Epithelial cell of prostate (primary cell): ENCODE measurements at regions not wholly inside any gene's neighbourhood (a gene's known extent, or its start where the extent isn't known, plus 50 kb on each side); places are given as distances from the start of the nearest gene placed in this dataset.

ENCODE experiments used
- DNase-seq: peaks from one replicate; pipeline ENCODE4 v3.0.0-alpha.2; 2011; ENCODE audit warnings: low read depth, low spot score
- H3K27ac ChIP-seq: fragments of 450-650 bp; 2 replicates; pipeline ENCODE4 v1.5.1; 2017; ENCODE audit warnings: mild to moderate bottlenecking

DNA sequence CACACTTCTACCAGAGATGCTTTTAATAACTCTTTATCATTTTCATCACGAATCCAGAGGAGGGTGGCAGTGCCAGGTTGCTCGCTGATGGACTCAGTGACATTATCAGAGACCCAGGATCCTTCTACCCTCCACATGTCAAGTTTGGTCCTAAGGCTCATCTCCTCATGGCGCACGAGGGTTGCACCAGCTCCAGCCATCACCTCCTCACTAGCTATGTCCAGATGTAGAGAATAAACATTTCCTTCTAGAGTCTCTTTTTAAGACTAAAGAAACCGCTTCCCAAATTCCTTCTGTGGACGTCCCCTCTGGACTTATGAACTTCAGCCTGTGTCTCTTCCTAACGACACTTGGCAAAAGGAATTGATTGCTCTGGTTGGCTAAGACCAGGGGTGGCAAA is 178.7 kb downstream of the BMP7 start:
- no peak for DNase-seq
- H3K27ac ChIP-seq = no peak overlapping the region

DNA sequence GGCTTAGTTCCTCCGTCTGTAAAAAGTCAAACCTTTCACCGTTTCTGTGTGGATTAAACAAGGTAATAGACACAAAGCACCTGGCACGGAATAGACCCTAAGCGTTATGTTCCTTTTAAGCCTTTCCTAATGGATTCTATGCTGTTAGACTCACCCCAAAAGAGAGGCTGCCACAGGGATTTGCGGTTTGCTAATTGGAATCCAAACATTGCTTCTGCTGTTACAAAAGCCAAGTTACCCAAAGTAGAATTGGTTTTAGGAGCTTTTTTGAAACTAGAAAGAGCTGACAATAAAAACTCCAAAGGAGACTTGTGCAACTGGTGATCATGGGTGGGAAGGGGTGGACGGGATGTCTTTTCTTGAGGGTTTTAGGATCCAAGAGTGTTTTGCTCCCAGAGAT is 178.0 kb downstream of the BMP7 start:
- H3K27ac ChIP-seq = no peak overlapping the region
- no peak for DNase-seq

DNA sequence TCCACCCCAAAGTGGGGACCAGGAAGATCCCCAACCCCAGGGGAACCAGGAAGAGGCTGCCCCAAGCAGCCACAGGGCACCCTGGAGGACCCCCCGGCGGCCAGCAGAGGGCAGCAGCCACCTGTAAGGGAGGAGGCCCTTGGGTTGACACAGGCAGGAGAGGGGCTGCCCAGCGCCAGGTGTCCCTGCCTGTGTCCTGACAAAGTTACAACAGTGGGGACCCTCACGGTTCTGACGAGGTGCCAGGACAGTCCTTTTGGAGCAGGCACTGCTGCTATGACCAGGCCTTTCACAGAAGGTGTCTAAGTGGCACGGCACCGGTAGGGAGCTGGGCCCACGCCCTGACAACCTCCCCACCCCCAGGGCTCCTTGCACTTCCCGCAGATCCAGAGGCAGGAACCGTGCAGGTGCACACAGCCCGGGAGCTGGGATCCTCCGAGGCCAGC is 176.7 kb downstream of the BMP7 start:
- H3K27ac ChIP-seq = no peak overlapping the region
- no peak for DNase-seq

DNA sequence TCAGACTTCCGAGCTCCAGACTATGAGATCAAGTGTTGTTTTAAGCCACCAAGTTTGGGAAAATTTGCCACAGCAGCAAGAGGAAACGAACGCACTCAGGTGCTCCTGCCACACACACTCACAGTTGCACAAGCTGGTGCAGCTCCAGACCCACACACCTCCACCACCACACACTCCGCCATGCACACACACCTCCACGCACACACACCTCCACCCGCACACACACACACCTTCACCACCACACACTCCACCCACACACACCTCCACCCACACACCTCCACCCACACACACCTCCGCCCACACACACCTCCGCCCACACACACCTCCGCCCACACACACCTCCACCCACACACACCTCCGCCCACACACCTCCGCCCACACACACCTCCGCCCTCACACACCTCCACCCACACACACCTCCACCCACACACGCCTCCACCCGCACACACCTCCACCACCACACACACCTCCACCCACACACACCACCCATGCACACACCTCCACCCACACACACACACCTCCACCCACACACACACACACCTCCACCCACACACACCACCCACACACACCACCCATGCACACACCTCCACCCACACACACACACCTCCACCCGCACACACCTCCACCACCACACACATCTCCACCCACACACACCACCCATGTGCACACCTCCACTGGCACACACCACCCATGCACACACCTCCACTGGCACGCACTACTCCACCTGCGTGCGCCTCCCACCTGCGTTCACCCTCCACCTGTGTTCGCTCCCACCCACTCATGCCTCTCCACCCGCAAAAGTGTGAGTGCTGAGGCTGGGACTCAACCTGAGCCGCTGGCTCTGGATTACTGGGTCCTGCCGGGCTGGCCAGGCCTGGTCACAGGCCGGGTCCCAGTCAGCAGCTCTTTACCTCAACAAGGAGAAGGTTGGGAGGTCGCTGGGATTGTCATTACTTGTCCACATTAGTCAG is 175.6 kb downstream of the BMP7 start:
- DNase-seq = no peak
- no peak overlapping the region for H3K27ac ChIP-seq

DNA sequence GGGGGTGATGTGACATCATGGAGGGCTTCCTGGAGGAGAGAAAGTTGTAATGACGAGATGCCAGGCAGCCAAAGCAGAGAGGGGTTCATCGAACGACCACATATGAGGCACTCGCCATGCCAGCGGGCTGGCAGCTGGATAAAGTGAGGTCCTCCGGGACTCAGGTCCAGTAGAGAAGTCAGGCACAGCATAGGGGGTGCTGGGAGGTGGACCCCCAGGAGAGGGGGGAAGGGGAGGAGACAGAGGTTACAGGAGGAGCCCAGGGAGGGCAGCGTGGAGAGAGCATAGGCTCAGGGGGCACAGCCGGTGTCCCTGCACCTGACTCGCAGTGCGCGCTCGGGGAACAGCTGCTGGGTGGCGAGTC is 174.7 kb downstream of the BMP7 start:
- no peak for DNase-seq
- H3K27ac ChIP-seq = no peak overlapping the region

GRCh38 chr20:57092112-57092899 is 174.1 kb downstream of the BMP7 start:
- no peak for DNase-seq
- H3K27ac ChIP-seq = no peak overlapping the region

DNA sequence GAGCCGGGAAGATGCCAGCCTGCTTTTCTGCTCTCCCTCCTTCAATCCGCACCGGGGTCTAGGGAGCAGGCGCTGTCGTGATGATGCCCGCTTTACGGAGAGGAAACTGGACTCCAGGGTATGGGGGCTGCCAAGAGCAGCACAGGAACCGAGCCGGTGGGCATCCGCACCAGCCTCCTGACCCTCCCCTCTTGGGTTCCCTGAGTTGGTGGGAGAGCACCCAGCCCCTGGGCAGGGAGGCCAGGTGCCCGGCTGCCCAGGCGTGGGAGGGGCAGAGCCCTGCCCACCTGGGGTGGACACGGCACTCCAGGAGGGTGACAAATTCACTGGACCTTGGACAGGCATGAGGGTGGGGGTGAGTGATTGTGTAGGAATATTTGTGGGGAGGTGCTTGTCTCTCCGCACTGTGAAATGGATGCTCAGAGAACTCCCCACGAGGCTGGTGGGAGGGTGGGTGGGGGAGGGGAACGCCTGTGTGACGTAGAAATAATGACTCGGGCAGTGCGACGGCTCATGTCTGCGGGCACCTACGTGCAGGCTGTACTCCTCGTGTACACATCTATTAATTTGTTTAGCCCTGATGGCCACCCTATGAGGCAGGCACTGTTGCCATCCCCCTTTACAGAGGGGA is 173.4 kb downstream of the BMP7 start:
- no peak overlapping the region for H3K27ac ChIP-seq
- DNase-seq = no peak

DNA sequence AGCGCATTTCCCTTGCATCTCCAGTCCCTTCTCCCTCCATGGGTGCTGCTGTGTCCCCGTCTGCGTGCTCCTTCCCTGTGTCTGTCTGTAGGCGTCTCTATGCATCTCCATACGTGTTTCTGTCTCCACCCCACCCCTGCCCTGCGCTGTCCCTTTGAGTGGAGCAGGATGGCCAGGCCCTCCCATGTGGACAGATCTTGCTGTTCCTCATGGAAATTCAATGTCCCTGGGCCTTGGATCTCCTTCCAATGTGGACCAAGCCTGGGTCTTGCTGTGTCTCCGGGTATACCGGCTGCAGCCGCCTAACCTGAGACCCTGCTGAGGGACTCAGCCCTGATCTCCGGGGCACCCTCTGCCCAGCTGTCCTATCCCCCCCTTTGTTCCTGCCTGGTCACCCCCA is 172.7 kb downstream of the BMP7 start:
- H3K27ac ChIP-seq = no peak overlapping the region
- no peak for DNase-seq

DNA sequence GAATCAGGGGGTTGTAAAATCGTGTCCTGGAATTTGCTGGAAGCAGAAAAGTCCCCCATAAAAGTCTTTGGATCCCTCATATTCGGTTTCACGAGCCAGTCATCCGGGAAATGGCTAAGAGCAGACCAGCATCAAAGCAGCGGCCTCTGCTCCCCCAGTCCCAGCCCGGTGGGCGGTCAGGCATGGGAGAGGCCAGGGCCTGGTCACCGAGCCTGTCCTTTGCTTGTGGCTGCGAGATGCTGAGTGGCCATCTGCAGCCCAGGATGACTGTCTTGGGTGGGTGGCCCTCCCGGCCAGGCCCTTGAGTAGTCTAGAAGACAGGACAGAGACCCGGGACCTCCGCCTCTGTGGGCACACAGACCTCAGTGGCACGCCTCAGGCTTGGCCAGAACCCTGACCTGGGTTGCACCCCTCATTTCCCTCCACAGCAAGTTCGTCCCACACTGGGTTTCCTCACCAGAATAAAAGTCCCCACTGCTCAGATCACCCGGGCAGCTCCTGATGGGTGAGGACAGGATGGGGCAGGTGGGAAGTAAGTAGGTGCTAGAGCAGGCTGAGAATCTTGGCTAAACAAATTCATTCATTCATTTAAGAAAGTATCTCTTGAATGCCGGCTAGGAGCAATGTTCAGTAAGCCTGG is 172.1 kb downstream of the BMP7 start:
- no peak overlapping the region for H3K27ac ChIP-seq
- no peak for DNase-seq

DNA sequence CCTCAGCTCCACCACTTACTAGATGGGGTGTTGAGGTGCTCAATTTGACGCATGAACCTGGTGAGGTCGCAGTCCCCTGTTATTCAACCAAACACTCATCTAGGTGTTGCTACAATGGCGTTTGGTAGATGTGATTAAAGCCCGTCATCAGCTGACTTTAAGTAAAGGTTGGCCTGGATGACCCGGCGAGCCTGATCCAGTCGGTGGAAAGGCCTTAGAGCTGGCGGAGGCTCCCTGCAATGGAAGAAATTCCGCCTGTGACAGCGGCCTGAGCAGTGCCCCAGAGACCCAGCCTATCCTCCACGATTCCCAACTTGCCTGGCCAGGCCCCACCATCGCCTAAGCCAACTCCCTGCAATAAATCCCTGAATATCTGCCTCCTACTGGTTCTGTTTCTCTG is 171.4 kb downstream of the BMP7 start:
- DNase-seq = no peak
- H3K27ac ChIP-seq = no peak overlapping the region

GRCh38 chr20:57095426-57095825 is 171.0 kb downstream of the BMP7 start:
- no peak overlapping the region for H3K27ac ChIP-seq
- no peak for DNase-seq

DNA sequence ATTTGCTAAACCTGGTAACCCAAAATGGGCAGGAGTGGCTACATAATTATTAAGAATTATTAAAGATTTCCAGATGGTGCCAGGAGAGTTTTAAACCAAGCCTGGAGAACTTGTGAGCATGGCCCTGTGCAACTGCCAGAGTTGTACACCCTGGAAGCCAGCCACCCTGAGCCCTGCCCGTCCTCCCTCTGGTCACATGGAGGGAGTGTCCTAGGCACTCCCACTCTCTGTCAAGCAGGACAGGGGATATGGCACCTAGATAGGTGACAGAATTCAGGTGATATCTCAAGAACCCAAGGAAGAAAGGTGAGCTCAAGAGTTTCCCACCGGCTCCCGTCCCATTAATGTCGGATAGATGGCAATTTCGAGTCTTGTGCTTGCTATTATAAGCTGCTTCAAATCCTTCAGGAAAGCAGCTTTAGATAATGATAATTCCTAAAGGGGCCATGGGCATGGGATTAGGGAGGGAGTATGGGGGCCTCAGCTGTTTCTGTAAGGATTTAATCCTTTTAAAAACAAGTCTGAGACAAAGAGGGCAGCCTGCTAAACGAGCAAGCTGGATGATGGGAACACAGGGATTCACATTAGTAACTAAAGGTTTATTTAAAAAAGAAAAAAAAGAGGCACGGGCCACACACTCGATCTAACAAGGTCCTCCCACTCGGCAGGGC is 169.1 kb downstream of the BMP7 start:
- no peak overlapping the region for H3K27ac ChIP-seq
- no peak for DNase-seq

- no peak overlapping the region for H3K27ac ChIP-seq
Observed at GRCh38 chr20:57102160-57102559, 164.3 kb downstream of the BMP7 start.

GRCh38 chr20:57102566-57102965 is 163.9 kb downstream of the BMP7 start:
- no peak for DNase-seq
- H3K27ac ChIP-seq = no peak overlapping the region

More at GRCh38 chr20:57102160-57102559, 164.3 kb downstream of the BMP7 start:
- DNase-seq = no peak

DNA sequence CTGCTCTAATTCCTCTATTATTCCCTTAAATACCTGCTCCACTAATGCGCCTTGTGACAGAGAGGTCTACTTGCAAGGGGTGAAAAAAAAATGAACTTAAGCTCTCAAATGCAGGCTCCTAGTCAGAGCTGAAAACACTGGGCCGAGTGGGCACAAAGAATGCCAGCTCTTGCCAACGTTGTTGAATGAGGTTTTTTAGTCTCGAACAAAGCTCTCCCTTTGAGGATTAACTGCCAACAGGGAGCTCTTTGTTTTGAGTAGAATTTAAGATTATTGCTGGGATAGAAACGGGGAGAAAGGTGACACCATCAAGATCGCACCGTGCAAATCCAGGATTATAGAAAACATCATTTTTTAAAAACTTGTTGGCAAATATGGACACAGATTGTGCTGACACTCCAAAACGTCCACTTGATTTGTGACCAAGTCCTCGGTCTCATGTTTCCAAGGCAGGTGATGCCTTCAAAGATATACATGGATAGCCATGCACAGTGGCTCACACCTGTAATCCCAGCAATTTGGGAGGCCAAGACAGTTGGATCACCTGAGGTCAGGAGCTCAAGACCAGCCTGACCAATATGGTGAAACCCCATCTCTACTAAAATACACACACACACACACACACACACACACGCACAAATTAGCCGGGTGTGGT is 163.2 kb downstream of the BMP7 start:
- H3K27ac ChIP-seq = no peak overlapping the region
- DNase-seq = no peak

DNA sequence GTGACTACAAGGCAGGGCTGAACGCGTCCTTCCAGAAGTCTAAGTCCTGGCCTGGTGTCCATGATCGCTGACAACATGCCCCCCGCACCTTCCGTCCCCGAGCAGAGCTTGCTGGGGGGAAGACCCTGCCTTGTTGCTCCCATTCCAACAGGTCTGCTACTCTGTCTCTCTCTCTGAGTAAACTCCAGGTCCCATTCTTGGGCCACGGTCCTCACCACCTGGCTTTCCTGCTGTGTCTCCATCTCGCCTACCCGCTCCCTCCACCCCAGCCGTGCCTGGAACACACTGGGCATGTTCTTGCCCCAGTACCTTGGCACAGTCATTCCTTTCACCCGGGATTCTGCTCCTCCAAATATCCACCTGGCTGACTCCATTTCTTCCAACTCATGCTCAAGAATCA is 162.3 kb downstream of the BMP7 start:
- no peak for DNase-seq
- H3K27ac ChIP-seq = no peak overlapping the region

DNA sequence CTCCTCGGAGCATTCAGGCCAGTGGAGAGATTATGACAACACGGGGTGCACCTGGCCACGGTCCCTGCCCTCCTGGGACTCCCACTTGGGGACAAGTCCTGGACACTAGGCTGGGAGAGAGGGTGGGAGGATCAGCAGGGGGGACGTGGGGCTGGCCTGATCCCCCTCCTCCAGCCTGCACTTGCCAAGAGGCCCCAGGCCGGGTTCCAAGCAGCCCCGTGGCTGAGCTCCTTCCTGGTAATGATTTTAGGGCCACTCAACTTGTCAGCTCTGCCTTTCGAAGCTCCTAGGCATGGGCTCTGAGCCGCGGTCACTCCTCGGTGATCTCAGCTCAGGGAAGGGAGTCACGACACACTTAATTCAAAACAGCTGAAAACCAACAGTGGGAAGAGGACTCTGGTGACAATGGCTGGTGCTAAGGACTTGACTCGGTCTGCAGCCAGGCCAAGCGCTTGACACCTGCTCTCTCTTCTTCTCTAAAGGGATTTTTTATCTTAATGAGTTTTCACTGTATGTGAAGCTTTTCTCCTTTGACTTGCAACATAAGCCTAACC is 161.7 kb downstream of the BMP7 start:
- no peak overlapping the region for H3K27ac ChIP-seq
- no peak for DNase-seq

GRCh38 chr20:57106030-57106682 is 160.3 kb downstream of the BMP7 start:
- no peak overlapping the region for H3K27ac ChIP-seq
- no peak for DNase-seq

DNA sequence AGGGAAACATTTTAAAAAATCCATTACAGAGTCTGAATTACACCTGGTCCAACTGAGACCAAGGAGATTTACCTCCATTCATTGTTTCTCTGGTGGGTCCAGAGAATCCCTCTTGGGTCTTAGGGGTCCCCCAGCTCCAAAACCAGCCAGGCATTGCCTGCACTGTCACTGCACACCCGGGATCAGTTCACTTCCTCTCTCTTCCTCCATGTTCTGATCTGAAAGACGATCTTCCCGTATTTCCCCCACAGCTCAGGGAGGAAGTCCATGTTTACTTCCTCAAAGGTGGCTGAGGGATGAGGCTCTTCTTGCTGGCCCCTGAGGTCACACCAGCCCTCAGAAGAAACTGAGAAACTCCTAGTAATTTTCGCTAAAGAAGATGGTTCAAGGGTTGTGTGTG is 159.7 kb downstream of the BMP7 start:
- no peak for DNase-seq
- H3K27ac ChIP-seq = no peak overlapping the region
